NCI-H69 (cell line): ENCODE measurements at regions not wholly inside any gene's neighbourhood (a gene's known extent, or its start where the extent isn't known, plus 50 kb on each side); places are given as distances from the start of the nearest gene placed in this dataset.
A peak's percentile ranks its signal among the peaks of the same experiment; 100 is the strongest.

ENCODE experiments used
- DNase-seq: peaks from one replicate; lab custom pipeline; 2025; lab: John Stamatoyannopoulos, UW

- DNase-seq: no peak
These were observed 161.6 kb upstream of the PKDCC start for GRCh38 chr2:41886145-41886664.

GRCh38 chr2:41886757-41887156 lies 161.1 kb upstream of the PKDCC start:
- DNase-seq: no peak

GRCh38 chr2:41890341-41890740 lies 157.5 kb upstream of the PKDCC start:
- DNase-seq: no peak

GRCh38 chr2:41892476-41892875 lies 155.3 kb upstream of the PKDCC start:
- no peak for DNase-seq

GRCh38 chr2:41894563-41895333 lies 153.1 kb upstream of the PKDCC start:
- DNase-seq: no peak

GRCh38 chr2:41895334-41895664 lies 152.5 kb upstream of the PKDCC start:
- no peak for DNase-seq

GRCh38 chr2:41896186-41896846 lies 151.5 kb upstream of the PKDCC start:
- no peak for DNase-seq

- no peak for DNase-seq
These were observed 148.6 kb upstream of the PKDCC start for GRCh38 chr2:41899189-41899588.

- DNase-seq: no peak
These were observed 147.7 kb upstream of the PKDCC start for GRCh38 chr2:41900101-41900577.

GRCh38 chr2:41902897-41903296 lies 144.9 kb upstream of the PKDCC start:
- no peak for DNase-seq

GRCh38 chr2:41903474-41904135 lies 144.2 kb upstream of the PKDCC start:
- no peak for DNase-seq

- DNase-seq: no peak
These were observed 143.4 kb upstream of the PKDCC start for GRCh38 chr2:41904459-41904858.

GRCh38 chr2:41905597-41906337 lies 142.1 kb upstream of the PKDCC start:
- DNase-seq: no peak

- no peak for DNase-seq
These were observed 141.5 kb upstream of the PKDCC start for GRCh38 chr2:41906338-41906725.

GRCh38 chr2:41907141-41907540 lies 140.7 kb upstream of the PKDCC start:
- no peak for DNase-seq

GRCh38 chr2:41907771-41908207 lies 140.0 kb upstream of the PKDCC start:
- DNase-seq: no peak

GRCh38 chr2:41908349-41908748 lies 139.5 kb upstream of the PKDCC start:
- DNase-seq: no peak

GRCh38 chr2:41909584-41909983 lies 138.2 kb upstream of the PKDCC start:
- peak; percentile 51 for DNase-seq

GRCh38 chr2:41910126-41910525 lies 137.7 kb upstream of the PKDCC start:
- DNase-seq: no peak

- DNase-seq: no peak
These were observed 136.8 kb upstream of the PKDCC start for GRCh38 chr2:41911033-41911432.

GRCh38 chr2:41912337-41912736 lies 135.5 kb upstream of the PKDCC start:
- DNase-seq: no peak

GRCh38 chr2:41912776-41913175 lies 135.0 kb upstream of the PKDCC start:
- no peak for DNase-seq
